ENCODE measurements at regions not wholly inside any gene's neighbourhood (a gene's known extent, or its start where the extent isn't known, plus 50 kb on each side); places are given as distances from the start of the nearest gene placed in this dataset.

- TF ChIP-seq ARNT (IDR thresholded peaks at IDR 0.05) (no peak), ZBTB34 (CRISPR knock-in tag; IDR thresholded peaks at IDR 0.05) (no peak), CREB3 (tag; conservative IDR thresholded peaks at IDR 0.05; ENCODE audit: low read depth) (no peak), HDAC2 (IDR thresholded peaks at IDR 0.05) (no peak), CBX8 (IDR thresholded peaks at IDR 0.05; ENCODE audit: borderline replicate concordance, extremely low read depth, low read depth, low read length, poor library complexity, severe bottlenecking) (no peak), ZNF707 (CRISPR knock-in tag; conservative IDR thresholded peaks at IDR 0.05) (no peak)
Observed at GRCh38 chrX:91331476-91331875, 103.2 kb upstream of the PABPC5 start.

Data from K562 (cell line).